SK-N-SH (cell line): ENCODE measurements at regions not wholly inside any gene's neighbourhood (a gene's known extent, or its start where the extent isn't known, plus 50 kb on each side); places are given as distances from the start of the nearest gene placed in this dataset.

Source experiments
- CTCF ChIA-PET: fragments of 300-600, 350-600 bp; formaldehyde crosslinking; extraction: SDS; loops from one replicate; lab custom pipeline; 2021; lab: Yijun Ruan, JAX
- POLR2A ChIA-PET: fragments of 350-600 bp; sonication (Branson Sonifier 250); formaldehyde crosslinking; extraction: SDS; loops from one replicate; lab custom pipeline; 2020; ENCODE audit warnings: antibody characterized with exemption, inconsistent platforms; lab: Yijun Ruan, JAX
- DNase-seq: peaks from one replicate; pipeline ENCODE4 v3.0.0; 2012
- H2AFZ ChIP-seq: fragments of 200-600 bp; sonication (generic); 2 replicates; pipeline ENCODE4 v1.8.1; 2016; ENCODE audit warnings: antibody characterized with exemption, mild to moderate bottlenecking, low read depth
- H3F3A ChIP-seq: fragments of 200-600 bp; sonication (generic); replicated peaks from 2 replicates; pipeline ENCODE3; 2016; ENCODE audit warnings: antibody characterized with exemption, mild to moderate bottlenecking; ENCODE audit not compliant: insufficient read depth
- H3K27ac ChIP-seq, 2 experiments: fragments of 200-500 bp in 1 of 2; fragments of 200-600 bp in 1 of 2; sonication (Bioruptor generic) in 1 of 2; sonication (generic), shearing (Covaris generic) in 1 of 2; 2 replicates each; pipeline versions ENCODE4 v1.5.1 to v1.6.1; 2014 to 2016; ENCODE audit warnings: low read depth in 2 of 2, inconsistent platforms in 1 of 2, low read length in 1 of 2, mild to moderate bottlenecking in 1 of 2, mixed read lengths in 1 of 2
- H3K27me3 ChIP-seq: fragments of 200-600 bp; sonication (generic), shearing (Covaris generic); 2 replicates; pipeline ENCODE4 v1.6.1; 2016; ENCODE audit warnings: mixed run types; ENCODE audit not compliant: insufficient read depth
- H3K36me3 ChIP-seq, 2 experiments: fragments of 200-500 bp in 1 of 2; fragments of 200-600 bp in 1 of 2; sonication (Bioruptor generic) in 1 of 2; sonication (generic) in 1 of 2; replicated peaks in 1 of 2; 2 replicates each; pipeline versions ENCODE3 to v1.5.1; 2014 to 2016; ENCODE audit warnings: low read length in 1 of 2, mild to moderate bottlenecking in 1 of 2; ENCODE audit not compliant: insufficient read depth in 2 of 2, control insufficient read depth in 1 of 2
- H3K4me1 ChIP-seq, 2 experiments: fragments of 200-500 bp in 1 of 2; fragments of 200-600 bp in 1 of 2; sonication (Bioruptor generic) in 1 of 2; sonication (generic), shearing (Covaris generic) in 1 of 2; 2 replicates each; pipeline versions ENCODE4 v1.5.1 to v1.6.1; 2014 to 2016; ENCODE audit warnings: low read depth in 1 of 2, low read length in 1 of 2, mixed run types in 1 of 2; ENCODE audit not compliant: insufficient read depth in 2 of 2, control insufficient read depth in 1 of 2
- H3K4me2 ChIP-seq: fragments of 200-600 bp; sonication (generic), shearing (Covaris generic); 2 replicates; pipeline ENCODE4 v1.6.1; 2017; ENCODE audit warnings: mixed run types
- H3K4me3 ChIP-seq, 2 experiments: fragments of 200-500 bp in 1 of 2; fragments of 200-600 bp in 1 of 2; sonication (Bioruptor generic) in 1 of 2; sonication (generic), shearing (Covaris generic) in 1 of 2; 2 replicates each; pipeline versions ENCODE4 v1.5.1 to v1.8.1; 2014 to 2016; ENCODE audit warnings: low read depth in 2 of 2, inconsistent platforms in 1 of 2, low read length in 1 of 2, mild to moderate bottlenecking in 1 of 2, mixed read lengths in 1 of 2, moderate library complexity in 1 of 2
- H3K79me2 ChIP-seq: fragments of 200-600 bp; sonication (generic); 2 replicates; pipeline ENCODE4 v1.8.1; 2017; ENCODE audit warnings: mild to moderate bottlenecking; ENCODE audit not compliant: insufficient read depth
- H3K9ac ChIP-seq: fragments of 200-600 bp; sonication (generic); 2 replicates; pipeline ENCODE4 v1.6.1; 2017; ENCODE audit warnings: mixed run types
- H3K9me2 ChIP-seq: fragments of 200-600 bp; sonication (generic); 2 replicates; pipeline ENCODE4 v1.6.1; 2017; ENCODE audit warnings: mixed run types
- H3K9me3 ChIP-seq: fragments of 200-600 bp; sonication (generic); 2 replicates; pipeline ENCODE4 v1.6.1; 2017; ENCODE audit warnings: mixed run types, mild to moderate bottlenecking, moderate library complexity
- H4K20me1 ChIP-seq: fragments of 200-600 bp; sonication (generic); 2 replicates; pipeline ENCODE4 v1.6.1; 2017; ENCODE audit warnings: mild to moderate bottlenecking, mixed run types; ENCODE audit not compliant: insufficient read depth
- CHD2 ChIP-seq: fragments of 150-350 bp; IDR thresholded peaks from 2 replicates; pipeline ENCODE4 v1.6.1; 2018; ENCODE audit warnings: low read length; ENCODE audit not compliant: partially characterized antibody
- WGBS: methylation state at CpG from one replicate; pipeline ENCODE4 v1.1.6; 2017; ENCODE audit warnings: low lambda C conversion rate; 5-methylcytosine and 5-hydroxymethylcytosine counted together

DNA sequence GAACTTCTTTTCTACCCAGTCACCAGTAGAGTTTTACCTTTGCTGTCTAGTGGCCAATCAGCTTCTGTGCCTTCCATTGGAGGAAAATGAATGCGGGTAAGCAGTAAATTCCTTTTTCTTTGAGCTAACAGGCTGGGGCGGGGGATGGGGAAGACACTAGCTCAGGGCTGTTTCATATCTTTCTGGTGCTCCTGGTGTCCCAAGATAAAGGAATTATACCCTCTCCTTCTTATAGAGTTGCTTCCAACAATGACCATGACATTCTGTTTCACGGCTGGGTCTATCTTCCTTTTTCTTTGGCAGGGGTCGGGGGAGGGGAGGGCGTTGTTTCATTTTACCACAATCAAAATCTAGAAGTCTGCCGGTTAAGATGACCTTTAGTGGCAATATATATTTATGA lies 51.2 kb upstream of the RPS23 start:
- H3K9ac ChIP-seq: no peak overlapping the region
- H3K9me2 ChIP-seq: no peaks in the 10 kb centered on the region
- H3K4me2 ChIP-seq: no peak overlapping the region
- no peak for DNase-seq
- no peak for TF ChIP-seq CHD2
- H3K27ac ChIP-seq: no peak overlapping the region
- H4K20me1 ChIP-seq: no peaks in the 10 kb centered on the region
- POLR2A ChIA-PET: no interaction called here
- WGBS: 87% methylated on average over 6 of the region's 6 CpGs
- no peak overlapping the region for H2AFZ ChIP-seq
- no peaks in the 10 kb centered on the region for H3K36me3 ChIP-seq
- CTCF ChIA-PET: interaction anchor here (0.8 to 5.7 kb wide), 3 partner anchors 11 to 70 kb away, joined by 4 to 39 read pairs (median 5); no protein-coding TSS in a partner anchor
- no peak overlapping the region for H3K4me3 ChIP-seq
- H3K4me1 ChIP-seq: peaks cover 19 to 20% of the 10 kb centered on the region in 2 experiments
- no peaks in the 10 kb centered on the region for H3K9me3 ChIP-seq
- H3K79me2 ChIP-seq: no peaks in the 10 kb centered on the region
- H3K27me3 ChIP-seq: no peaks in the 10 kb centered on the region
- peaks cover 21% of the 10 kb centered on the region for H3F3A ChIP-seq
